HG03135 (cell line): ENCODE measurements at regions not wholly inside any gene's neighbourhood (a gene's known extent, or its start where the extent isn't known, plus 50 kb on each side); places are given as distances from the start of the nearest gene placed in this dataset.

ENCODE experiments used
- ATAC-seq: cut with Tn5 transposase; IDR thresholded peaks from one replicate; pipeline ENCODE4 v1.9.1; 2021; ENCODE audit warnings: mild to moderate bottlenecking, moderate library complexity; ENCODE audit not compliant: unreplicated experiment

GRCh38 chr20:60810561-60810960 lies 441.5 kb upstream of the CDH4 start:
- no peak for ATAC-seq

- no peak for ATAC-seq
Observed at GRCh38 chr20:60812561-60812960, 439.5 kb upstream of the CDH4 start.

GRCh38 chr20:60813066-60813465 lies 439.0 kb upstream of the CDH4 start:
- ATAC-seq, result no peak

GRCh38 chr20:60815656-60816055 lies 436.4 kb upstream of the CDH4 start:
- ATAC-seq, result no peak

DNA sequence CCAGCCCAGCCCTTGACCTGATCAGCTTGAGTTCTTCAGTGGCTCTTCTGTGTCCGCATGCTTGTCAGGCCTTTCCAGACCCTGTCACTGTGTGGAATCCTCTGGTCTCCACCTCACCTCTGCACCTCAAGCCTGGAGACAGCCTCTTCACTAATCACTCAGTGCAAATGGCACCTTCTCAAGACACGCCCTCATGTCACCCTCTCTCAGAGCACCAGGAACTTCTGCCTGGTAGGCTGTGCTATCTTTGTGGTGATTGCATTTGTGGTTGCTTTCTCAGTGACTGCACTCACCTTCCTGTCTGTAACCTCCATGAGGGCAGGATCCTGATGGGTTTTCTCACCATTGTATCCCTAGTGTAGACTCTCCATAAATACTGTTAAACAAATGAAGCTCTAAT lies 435.2 kb upstream of the CDH4 start:
- ATAC-seq, result no peak

- no peak for ATAC-seq
Observed at GRCh38 chr20:60817891-60818290, 434.2 kb upstream of the CDH4 start.

DNA sequence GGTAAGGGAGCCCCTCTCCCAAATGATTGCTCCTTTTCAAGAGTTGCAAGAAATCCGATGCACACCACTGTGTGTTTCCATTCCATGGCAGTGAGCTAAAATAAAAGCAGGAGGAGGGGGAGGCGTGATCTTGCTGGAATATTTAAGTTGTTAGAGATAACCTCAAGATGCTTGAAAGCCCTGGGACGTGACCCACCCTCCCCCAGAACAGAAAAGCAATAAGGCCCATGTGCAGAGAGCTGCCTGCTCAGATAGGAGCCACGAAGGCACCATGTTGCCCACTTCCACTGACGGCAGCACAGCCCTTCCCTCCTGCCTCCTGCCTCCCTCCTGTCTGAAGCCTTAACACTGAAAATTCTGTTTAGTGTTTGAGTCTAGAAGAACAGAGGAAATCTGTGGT lies 432.6 kb upstream of the CDH4 start:
- ATAC-seq, result no peak

GRCh38 chr20:60820149-60820548 lies 431.9 kb upstream of the CDH4 start:
- ATAC-seq, result no peak

- ATAC-seq, result no peak
Observed at GRCh38 chr20:60820918-60821317, 431.1 kb upstream of the CDH4 start.

DNA sequence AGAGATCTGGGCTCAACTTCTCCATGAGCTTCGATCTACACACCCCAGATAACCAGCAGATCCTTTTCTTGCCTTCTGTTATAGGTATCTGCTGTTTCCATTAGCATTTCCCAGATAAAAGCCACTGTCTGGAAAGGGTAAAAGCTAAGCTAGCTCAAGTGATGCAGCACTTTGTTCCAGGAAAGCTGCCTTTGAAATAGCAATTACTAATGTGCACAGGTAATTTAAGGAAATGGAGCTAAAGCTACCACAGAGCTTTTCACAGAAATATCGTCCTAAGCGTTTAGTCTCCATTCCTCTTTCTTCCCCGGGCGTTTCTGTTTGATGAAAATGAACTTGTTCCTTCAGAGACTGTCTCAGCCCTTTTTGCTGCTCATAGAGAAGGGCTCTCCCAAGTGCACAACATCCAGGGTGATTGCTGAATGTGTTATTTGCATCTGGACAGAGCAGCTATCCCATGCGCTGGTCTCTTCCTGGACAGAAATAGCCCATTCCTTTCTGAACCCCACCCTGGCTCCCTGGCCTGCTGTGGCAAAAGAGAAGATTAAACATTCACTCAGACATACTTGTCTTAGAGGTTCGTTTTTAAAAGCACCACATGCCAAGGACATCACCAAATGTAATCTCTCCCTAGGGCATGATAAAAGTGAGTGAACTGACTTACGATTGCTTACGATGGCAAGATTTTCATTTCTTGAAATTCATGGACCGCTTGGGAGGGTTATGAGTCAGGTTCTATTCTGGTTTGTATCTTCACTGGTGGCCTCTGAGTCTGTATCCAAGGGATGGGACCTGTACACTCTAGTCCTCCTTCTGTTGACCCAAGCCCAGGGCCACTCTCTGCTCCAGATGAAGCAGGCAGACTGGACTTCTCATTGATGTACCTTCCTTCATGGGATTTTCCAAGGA lies 429.1 kb upstream of the CDH4 start:
- ATAC-seq, result no peak

- no peak for ATAC-seq
Observed at GRCh38 chr20:60835876-60836275, 416.2 kb upstream of the CDH4 start.

DNA sequence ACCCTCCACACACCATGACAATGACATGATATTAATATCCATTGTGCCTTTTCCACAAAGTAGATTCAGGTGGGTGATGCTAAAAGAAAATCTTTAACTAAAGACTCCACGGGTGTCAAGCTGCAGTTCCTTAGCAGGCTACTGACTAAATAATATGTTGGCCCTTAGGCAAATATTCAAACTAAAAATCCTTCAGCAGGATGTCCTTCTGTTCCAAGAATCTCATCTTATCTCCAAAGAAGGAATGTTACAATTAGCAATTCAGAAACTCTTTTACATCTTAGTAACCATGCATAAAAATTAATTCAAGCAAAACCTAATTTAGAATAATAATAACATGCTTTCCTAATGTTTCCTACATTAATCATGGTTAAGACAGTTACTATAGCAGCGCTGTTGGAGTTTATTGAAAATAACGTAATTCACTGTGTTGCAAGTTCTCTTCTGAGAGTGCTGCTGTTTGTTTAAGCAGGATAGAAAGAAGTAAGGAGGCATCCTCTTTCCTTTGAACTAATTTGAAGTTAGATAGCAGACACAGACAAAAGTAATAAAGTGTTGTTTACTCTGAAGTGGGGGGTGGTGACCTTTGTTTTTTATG lies 414.8 kb upstream of the CDH4 start:
- ATAC-seq, result no peak

DNA sequence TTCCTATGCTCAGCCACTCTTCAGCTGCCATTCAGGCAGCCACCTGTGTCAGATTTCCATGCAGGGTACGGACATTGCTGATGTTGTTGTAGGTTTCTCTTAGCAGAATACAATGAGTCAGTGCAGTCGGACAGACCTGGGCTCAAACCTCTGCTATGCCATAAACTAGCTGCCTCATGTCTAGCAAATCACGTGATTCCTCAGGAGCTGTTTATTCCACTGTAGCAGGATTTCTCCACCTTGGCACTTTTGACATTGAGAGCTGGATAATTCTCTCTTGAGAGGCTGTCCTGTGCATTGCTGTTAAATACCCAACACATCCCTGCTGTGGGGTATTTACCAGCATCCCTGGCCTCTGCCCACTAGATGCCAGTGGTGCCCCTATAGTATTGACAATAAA lies 413.8 kb upstream of the CDH4 start:
- no peak for ATAC-seq

- ATAC-seq, result no peak
Observed at GRCh38 chr20:60840971-60841370, 411.1 kb upstream of the CDH4 start.

- no peak for ATAC-seq
Observed at GRCh38 chr20:60845146-60845545, 406.9 kb upstream of the CDH4 start.

DNA sequence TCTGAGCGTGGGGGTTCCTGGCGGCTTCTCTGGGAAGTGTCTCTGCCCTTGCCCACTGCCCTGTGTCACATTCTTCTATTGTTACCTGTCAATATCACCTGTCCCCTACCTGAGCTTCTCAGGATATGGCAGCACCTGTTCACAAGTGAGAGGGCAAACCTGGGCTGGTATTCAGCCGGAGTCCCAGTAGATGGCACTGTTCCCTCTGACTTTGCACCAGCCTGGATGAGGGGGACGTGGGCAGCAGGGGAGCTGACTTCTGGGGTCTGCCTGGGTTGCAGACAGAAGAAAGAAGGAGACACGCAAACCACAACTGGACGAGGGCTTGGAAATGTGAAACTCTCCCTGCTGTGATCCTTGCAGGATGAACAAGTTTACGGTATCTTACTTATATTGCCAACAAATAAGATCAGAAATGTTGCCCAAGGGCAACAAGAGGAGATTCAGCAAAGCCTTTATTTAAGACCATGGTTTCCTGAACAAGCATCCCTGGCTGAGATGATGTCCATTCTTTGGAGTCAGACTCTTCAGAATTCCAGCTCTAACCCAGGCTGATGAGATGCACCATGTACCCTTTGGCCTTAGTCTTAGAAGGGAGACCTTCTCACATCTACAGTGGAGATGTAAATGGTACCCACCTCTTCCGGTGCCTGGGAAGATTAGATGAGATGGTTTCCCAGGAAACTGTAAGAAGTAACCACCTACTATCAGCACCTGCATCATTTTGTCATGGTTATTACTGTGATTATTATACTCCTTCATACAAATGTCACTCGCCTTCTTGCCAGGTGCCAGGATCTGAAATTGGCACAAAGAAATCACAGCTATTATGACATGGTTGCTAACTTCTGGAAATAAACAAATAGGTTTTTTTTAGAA lies 400.0 kb upstream of the CDH4 start:
- ATAC-seq, result no peak

GRCh38 chr20:60857708-60858107 lies 394.4 kb upstream of the CDH4 start:
- no peak for ATAC-seq

DNA sequence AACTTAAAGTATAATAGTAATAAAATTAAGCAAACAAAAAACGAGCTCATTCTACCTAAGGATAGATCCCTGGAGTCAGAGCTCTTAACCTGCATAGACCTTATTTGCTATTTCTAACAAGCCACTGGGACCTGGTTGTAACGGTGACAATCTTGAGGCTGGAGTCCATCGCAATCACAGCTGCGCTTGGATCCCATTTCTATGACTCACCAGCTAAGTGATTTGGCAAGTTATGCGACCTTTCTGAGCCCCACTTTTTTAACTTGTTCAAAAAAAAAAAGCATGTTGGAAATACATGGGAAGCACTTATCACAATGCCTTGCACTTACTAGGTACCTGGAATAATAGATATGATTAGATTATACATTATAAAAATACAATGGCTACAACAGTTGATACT lies 389.5 kb upstream of the CDH4 start:
- ATAC-seq, result no peak

- ATAC-seq, result no peak
Observed at GRCh38 chr20:60863548-60863947, 388.5 kb upstream of the CDH4 start.

DNA sequence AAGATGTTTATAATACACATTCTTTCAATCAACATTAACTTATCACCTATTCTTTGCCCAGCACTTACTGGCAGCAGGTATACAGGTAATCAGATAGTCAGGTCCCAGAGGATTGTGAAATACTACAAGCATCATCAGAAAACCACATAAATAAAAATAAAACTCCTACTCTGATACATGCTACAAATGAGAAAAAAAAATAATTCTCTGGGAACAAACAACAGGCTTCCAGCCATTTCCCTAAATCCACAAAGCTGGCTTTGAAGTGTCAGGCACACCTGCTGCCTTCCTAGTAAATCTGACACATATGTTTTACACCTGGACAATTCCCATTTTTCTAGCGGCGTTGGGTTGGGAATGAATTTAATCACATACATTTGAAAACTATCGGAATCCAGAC lies 384.5 kb upstream of the CDH4 start:
- no peak for ATAC-seq

GRCh38 chr20:60868316-60868891 lies 383.7 kb upstream of the CDH4 start:
- ATAC-seq, result no peak
